Fibroblast of mammary gland (primary cell): ENCODE measurements at regions not wholly inside any gene's neighbourhood (a gene's known extent, or its start where the extent isn't known, plus 50 kb on each side); places are given as distances from the start of the nearest gene placed in this dataset.

Experiments
- DNase-seq: peaks from one replicate; pipeline ENCODE4 v3.0.0-alpha.2; 2010; ENCODE audit warnings: low read depth
- H3K4me3 ChIP-seq: 2 replicates; pipeline ENCODE4 v1.5.1; 2011; ENCODE audit warnings: low read depth, mild to moderate bottlenecking, low read length, moderate library complexity; ENCODE audit not compliant: control insufficient read depth
- CTCF ChIP-seq: conservative IDR thresholded peaks from 2 replicates; pipeline ENCODE4 v1.5.1; 2011; ENCODE audit warnings: low read depth, low read length, inconsistent platforms; ENCODE audit not compliant: control insufficient read depth, insufficient read depth

- DNase-seq, result no peak
- TF ChIP-seq CTCF, result no peak
- H3K4me3 ChIP-seq, result no peak overlapping the region
These were observed 350.4 kb upstream of the CLINT1 start for GRCh38 chr5:158209219-158209908.

DNA sequence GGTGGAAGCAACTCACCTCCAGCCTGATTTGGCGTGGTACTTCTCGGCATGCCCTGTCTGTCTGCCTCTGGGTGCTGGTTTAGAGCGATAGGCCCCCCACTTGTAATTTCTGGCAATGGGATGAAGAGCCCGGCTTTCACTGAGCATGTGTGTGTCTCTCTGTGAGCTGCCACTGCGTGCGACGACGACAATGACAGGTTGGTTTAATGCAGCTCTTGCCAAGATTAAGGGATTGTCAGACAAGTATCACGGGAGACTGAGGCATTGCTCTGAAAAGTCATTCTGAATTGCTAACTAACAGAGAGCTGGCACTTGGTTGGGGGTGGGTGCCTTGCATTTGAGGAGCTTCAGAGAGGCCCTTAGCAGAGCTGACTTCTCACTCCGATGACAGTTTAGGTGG lies 348.8 kb upstream of the CLINT1 start:
- no peak for DNase-seq
- no peak for TF ChIP-seq CTCF
- H3K4me3 ChIP-seq, result no peak overlapping the region

- TF ChIP-seq CTCF, result no peak
- DNase-seq, result no peak
- no peak overlapping the region for H3K4me3 ChIP-seq
These were observed 347.0 kb upstream of the CLINT1 start for GRCh38 chr5:158205992-158206391.

DNA sequence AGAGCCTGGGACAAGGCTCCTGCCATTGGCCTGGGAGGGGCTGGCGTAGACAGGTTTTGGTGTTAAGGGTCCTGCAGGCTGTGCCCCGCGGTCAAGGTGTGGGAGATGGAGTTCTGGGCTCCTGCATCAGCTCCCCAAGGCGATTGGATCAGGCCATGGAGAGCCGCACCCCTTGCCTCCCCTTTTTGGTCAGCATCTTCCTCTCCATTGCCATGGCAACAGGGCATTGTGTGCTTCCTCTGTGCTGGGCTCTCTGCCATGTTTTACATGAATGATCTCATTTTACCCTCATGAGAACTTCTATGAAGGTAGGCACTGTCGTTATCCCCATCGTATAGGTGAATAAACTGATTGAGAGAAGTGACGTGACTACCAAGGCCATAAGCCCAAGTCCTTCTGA lies 344.3 kb upstream of the CLINT1 start:
- no peak for DNase-seq
- no peak overlapping the region for H3K4me3 ChIP-seq
- TF ChIP-seq CTCF, result no peak

GRCh38 chr5:158202801-158203200 lies 343.9 kb upstream of the CLINT1 start:
- no peak for TF ChIP-seq CTCF
- H3K4me3 ChIP-seq, result no peak overlapping the region
- no peak for DNase-seq

- no peak for TF ChIP-seq CTCF
- no peak overlapping the region for H3K4me3 ChIP-seq
- DNase-seq, result no peak
These were observed 341.7 kb upstream of the CLINT1 start for GRCh38 chr5:158200619-158201018.

GRCh38 chr5:158198636-158199035 lies 339.7 kb upstream of the CLINT1 start:
- DNase-seq, result no peak
- TF ChIP-seq CTCF, result no peak
- H3K4me3 ChIP-seq, result no peak overlapping the region
